Thyroid gland (tissue), 4 donors: ENCODE measurements at regions not wholly inside any gene's neighbourhood (a gene's known extent, or its start where the extent isn't known, plus 50 kb on each side); places are given as distances from the start of the nearest gene placed in this dataset.

ENCODE experiments used
- DNase-seq, 2 donors: peaks; one replicate each; pipeline ENCODE4 v3.0.0-alpha.2; 2019
- H3K27ac ChIP-seq, 3 donors: fragments of 200-600 bp; sonication (generic); 1 replicate in 2 of 3; 2 replicates in 1 of 3; pipeline ENCODE4 v1.5.1; 2016 to 2019; ENCODE audit warnings: mild to moderate bottlenecking in 1 of 3, moderate library complexity in 1 of 3
- H3K27me3 ChIP-seq: fragments of 200-600 bp; sonication (generic); one replicate; pipeline ENCODE4 v1.5.1; 2019
- H3K36me3 ChIP-seq, 2 donors: fragments of 200-600 bp; sonication (generic); one replicate each; pipeline ENCODE4 v1.5.1; 2016 to 2019
- H3K4me1 ChIP-seq, 2 donors: fragments of 200-600 bp; sonication (generic); one replicate each; pipeline ENCODE4 v1.5.1; 2017 to 2019
- H3K4me3 ChIP-seq, 3 donors: fragments of 200-600 bp; sonication (generic); replicated peaks in 1 of 3; 1 replicate in 2 of 3; 2 replicates in 1 of 3; pipeline ENCODE4 v1.5.1; 2016; ENCODE audit warnings: mild to moderate bottlenecking in 1 of 3
- H3K9me3 ChIP-seq: fragments of 200-600 bp; sonication (generic); one replicate; pipeline ENCODE4 v1.5.1; 2017
- CTCF ChIP-seq, 6 experiments: fragments of 200-600 bp in 3 of 6; fragments of 450-650 bp in 3 of 6; sonication (generic) in 3 of 6; IDR thresholded peaks; one replicate each; pipeline ENCODE4 v1.5.1; 2016 to 2019; ENCODE audit warnings: antibody characterized with exemption in 6 of 6, mild to moderate bottlenecking in 2 of 6, inconsistent platforms in 1 of 6, moderate library complexity in 1 of 6
- POLR2A ChIP-seq, 2 donors: fragments of 450-650 bp; IDR thresholded peaks; one replicate each; pipeline ENCODE4 v1.6.1; 2017; ENCODE audit warnings: antibody characterized with exemption in 2 of 2, mild to moderate bottlenecking in 2 of 2, moderate library complexity in 1 of 2
- WGBS, 2 donors: methylation state at CpG; one replicate each; pipeline ENCODE4 v1.1.5; 2017; 5-methylcytosine and 5-hydroxymethylcytosine counted together
- intact Hi-C: fragments of 100-400 bp; cut with DNase I; formaldehyde crosslinking; loops from one replicate; pipeline ENCODE4 v1.15.1; 2023

- Histone ChIP-seq H3K4me1 (no peaks in the 10 kb centered on the region), H3K27ac (no peak overlapping the region), H3K36me3 (no peaks in the 10 kb centered on the region), H3K9me3 (no peaks in the 10 kb centered on the region), H3K27me3 (no peaks in the 10 kb centered on the region), H3K4me3 (no peak overlapping the region)
- no peak for DNase-seq
- TF ChIP-seq CTCF (IDR thresholded peaks at IDR 0.05) (no peak), POLR2A (IDR thresholded peaks at IDR 0.05) (no peak)
- intact Hi-C loops = no loop called here
These were observed 147.7 kb downstream of the FCRL5 start for GRCh38 chr1:157404614-157405013.

- Histone ChIP-seq H3K9me3 (no peaks in the 10 kb centered on the region), H3K4me1 (no peaks in the 10 kb centered on the region), H3K27ac (no peak overlapping the region), H3K27me3 (no peaks in the 10 kb centered on the region), H3K4me3 (no peak overlapping the region), H3K36me3 (no peaks in the 10 kb centered on the region)
- intact Hi-C loops = no loop called here
- TF ChIP-seq CTCF (IDR thresholded peaks at IDR 0.05) = no peak
- TF ChIP-seq POLR2A (IDR thresholded peaks at IDR 0.05) = no peak
- DNase-seq = no peak
- 85 to 88% methylated on average over 3 of the region's 3 CpGs for WGBS, 2 donors
These were observed 148.2 kb downstream of the FCRL5 start for GRCh38 chr1:157404063-157404501.

GRCh38 chr1:157403608-157404007 lies 148.7 kb downstream of the FCRL5 start:
- intact Hi-C loops = no loop called here
- 80 to 100% methylated on average over 1 of the region's 1 CpG for WGBS, 2 donors

GRCh38 chr1:157403203-157403602 lies 149.1 kb downstream of the FCRL5 start:
- intact Hi-C loops = no loop called here
- TF ChIP-seq POLR2A (IDR thresholded peaks at IDR 0.05) = no peak
- TF ChIP-seq CTCF (IDR thresholded peaks at IDR 0.05) = no peak
- Histone ChIP-seq H3K36me3 (no peaks in the 10 kb centered on the region), H3K4me3 (no peak overlapping the region), H3K27me3 (no peaks in the 10 kb centered on the region), H3K27ac (no peak overlapping the region), H3K9me3 (no peaks in the 10 kb centered on the region), H3K4me1 (no peaks in the 10 kb centered on the region)
- WGBS, 2 donors = 48 to 65% methylated on average over 6 of the region's 6 CpGs
- DNase-seq = no peak

More at GRCh38 chr1:157403608-157404007, 148.7 kb downstream of the FCRL5 start:
- Histone ChIP-seq H3K36me3 (no peaks in the 10 kb centered on the region), H3K4me3 (no peak overlapping the region), H3K4me1 (no peaks in the 10 kb centered on the region), H3K27ac (no peak overlapping the region), H3K27me3 (no peaks in the 10 kb centered on the region), H3K9me3 (no peaks in the 10 kb centered on the region)
- no peak for DNase-seq
- no peak for TF ChIP-seq CTCF (IDR thresholded peaks at IDR 0.05)
- TF ChIP-seq POLR2A (IDR thresholded peaks at IDR 0.05) = no peak

GRCh38 chr1:157400766-157401165 lies 151.5 kb downstream of the FCRL5 start:
- WGBS, 2 donors = 36 to 48% methylated on average over 6 of the region's 6 CpGs
- intact Hi-C loops = no loop called here
- DNase-seq = no peak
- Histone ChIP-seq H3K4me3 (no peak overlapping the region), H3K36me3 (no peaks in the 10 kb centered on the region), H3K4me1 (no peaks in the 10 kb centered on the region), H3K9me3 (no peaks in the 10 kb centered on the region), H3K27me3 (no peaks in the 10 kb centered on the region), H3K27ac (no peak overlapping the region)
- no peak for TF ChIP-seq CTCF (IDR thresholded peaks at IDR 0.05)
- no peak for TF ChIP-seq POLR2A (IDR thresholded peaks at IDR 0.05)
